GM12878 (cell line): ENCODE measurements at regions not wholly inside any gene's neighbourhood (a gene's known extent, or its start where the extent isn't known, plus 50 kb on each side); places are given as distances from the start of the nearest gene placed in this dataset.

ENCODE experiments used
- ATAC-seq: fragments of 200-7000 bp; cut with Tn5 transposase; 3 replicates; pipeline ENCODE4 v1.9.1; 2020; ENCODE audit warnings: mild to moderate bottlenecking, moderate library complexity
- BruUV-seq: library from RNA; stranded (reverse); fragments of 400-500 nt; replicated peaks from 2 replicates; lab custom pipeline; 2021; lab: Mats Ljungman, UMichigan
- CTCF ChIA-PET: fragments of 300-600 bp; sonication (Branson Sonifier 250); formaldehyde crosslinking; extraction: SDS; loops from one replicate; lab custom pipeline; 2021; ENCODE audit warnings: inconsistent platforms; lab: Yijun Ruan, JAX
- POLR2A ChIA-PET: fragments of 350-600 bp; formaldehyde crosslinking; extraction: SDS; loops from one replicate; lab custom pipeline; 2021; ENCODE audit warnings: inconsistent platforms; lab: Charles Lee
- RAD21 ChIA-PET: fragments of 300-600 bp; sonication (Branson Sonifier 250); formaldehyde crosslinking; loops from one replicate; lab custom pipeline; 2023; ENCODE audit warnings: antibody characterized with exemption; ENCODE audit not compliant: unreplicated experiment; lab: Charles Lee
- SMC1A ChIA-PET: fragments of 300-600 bp; sonication (Branson Sonifier 250); formaldehyde crosslinking; loops from one replicate; lab custom pipeline; 2023; ENCODE audit not compliant: unreplicated experiment, uncharacterized antibody; lab: Charles Lee
- DNase-seq: peaks from one replicate; pipeline ENCODE4 v3.0.0-alpha.2; 2011; ENCODE audit warnings: low read depth, low spot score
- FAIRE-seq: peaks from 3 replicates; lab custom pipeline; 2011; peaks lifted over from hg19 to GRCh38; lab: Jason Lieb, UNC
- H2AFZ ChIP-seq: 2 replicates; pipeline ENCODE4 v1.6.0; 2011; ENCODE audit warnings: low read depth, low read length, control low read depth; ENCODE audit not compliant: control insufficient read depth
- H3K27ac ChIP-seq: 2 replicates; pipeline ENCODE4 v1.5.1; 2011; ENCODE audit warnings: control low read depth; ENCODE audit not compliant: control insufficient read depth, insufficient read depth
- H3K27me3 ChIP-seq, 2 experiments: replicated peaks in 1 of 2; 2 replicates each; pipeline versions ENCODE4 v1.6.0 to v1.6.1; 2011; ENCODE audit warnings: low read length in 1 of 2; ENCODE audit not compliant: control insufficient read depth in 2 of 2, insufficient read depth in 2 of 2
- H3K36me3 ChIP-seq, 2 experiments: 2 replicates each; pipeline ENCODE4 v1.5.1; 2011; ENCODE audit warnings: low read length in 1 of 2; ENCODE audit not compliant: control insufficient read depth in 2 of 2, insufficient read depth in 2 of 2
- H3K4me1 ChIP-seq: 2 replicates; pipeline ENCODE4 v1.6.1; 2011; ENCODE audit warnings: mild to moderate bottlenecking, low read length, moderate library complexity, mixed read lengths; ENCODE audit not compliant: control insufficient read depth, insufficient read depth
- H3K4me2 ChIP-seq: 2 replicates; pipeline ENCODE4 v1.6.0; 2011; ENCODE audit warnings: control low read depth; ENCODE audit not compliant: control insufficient read depth, insufficient read depth
- H3K4me3 ChIP-seq: fragments of 200-600 bp; sonication (generic); 2 replicates; pipeline ENCODE4 v1.5.1; 2016
- H3K79me2 ChIP-seq: 2 replicates; pipeline ENCODE4 v1.6.0; 2011; ENCODE audit warnings: low read length; ENCODE audit not compliant: control insufficient read depth, insufficient read depth
- H3K9ac ChIP-seq: 2 replicates; pipeline ENCODE4 v1.8.0; 2011; ENCODE audit warnings: low read length, control low read depth, mixed read lengths; ENCODE audit not compliant: control insufficient read depth, insufficient read depth
- H3K9me3 ChIP-seq: replicated peaks from 3 replicates; pipeline ENCODE4 v1.5.1; 2011; ENCODE audit warnings: mild to moderate bottlenecking, low read length; ENCODE audit not compliant: control insufficient read depth, insufficient read depth
- H4K20me1 ChIP-seq: 2 replicates; pipeline ENCODE4 v1.6.0; 2011; ENCODE audit not compliant: control insufficient read depth, insufficient read depth
- ASH2L ChIP-seq: fragments of 300-600, 200-600 bp; sonication (generic); IDR thresholded peaks from 2 replicates; pipeline ENCODE4 v1.6.1; 2017; ENCODE audit warnings: low read depth, mild to moderate bottlenecking, borderline replicate concordance
- GATAD2B ChIP-seq: fragments of 450-650 bp; conservative IDR thresholded peaks from 2 replicates; pipeline ENCODE4 v1.6.1; 2017; ENCODE audit warnings: low read depth, mild to moderate bottlenecking, moderate library complexity
- JUNB ChIP-seq: IDR thresholded peaks from 2 replicates; pipeline ENCODE4 v1.6.1; 2016; ENCODE audit warnings: antibody characterized with exemption, mild to moderate bottlenecking
- LARP7 ChIP-seq: fragments of 450-650 bp; IDR thresholded peaks from 2 replicates; pipeline ENCODE4 v1.6.1; 2017; ENCODE audit warnings: mild to moderate bottlenecking
- PAX8 ChIP-seq: fragments of 450-650 bp; IDR thresholded peaks from 2 replicates; pipeline ENCODE4 v1.6.1; 2017; ENCODE audit warnings: mild to moderate bottlenecking, moderate library complexity
- SIX5 ChIP-seq: IDR thresholded peaks from 2 replicates; pipeline ENCODE4 v1.6.1; 2011; ENCODE audit warnings: mild to moderate bottlenecking, low read depth, low read length, moderate library complexity; ENCODE audit not compliant: severe bottlenecking
- TCF3 ChIP-seq: IDR thresholded peaks from 2 replicates; pipeline ENCODE4 v1.6.1; 2012; ENCODE audit warnings: low read depth, mild to moderate bottlenecking, low read length, borderline replicate concordance; ENCODE audit not compliant: insufficient read depth
- WGBS: methylation state at CpG from one replicate; pipeline ENCODE4 v1.1.6; 2016; ENCODE audit warnings: low lambda C conversion rate; ENCODE audit not compliant: insufficient replicate concordance, insufficient coverage; ENCODE audit errors: missing lambda C conversion rate; 5-methylcytosine and 5-hydroxymethylcytosine counted together
- in situ Hi-C: fragments of 300-500 bp; cut with MboI; formaldehyde crosslinking; loops from 9 replicates; pipeline ENCODE4 v1.14.3; 2018; ENCODE audit warnings: mixed read lengths
- intact Hi-C: fragments of 100-400 bp; cut with micrococcal nuclease; formaldehyde crosslinking; loops from one replicate; pipeline ENCODE4 v1.14.2; 2022; ENCODE audit not compliant: unreplicated experiment
- TF ChIP-seq, protein P1 (sequence below): fragments of 450-650 bp; formaldehyde crosslinking; IDR thresholded peaks from 2 replicates; pipeline ENCODE4 v1.4.0; 2022; ENCODE audit warnings: mild to moderate bottlenecking, moderate library complexity
- TF ChIP-seq, protein P2 (sequence below): fragments of 150-350 bp; IDR thresholded peaks from 2 replicates; pipeline ENCODE4 v1.6.1; 2016; ENCODE audit warnings: low read depth, low read length
- TF ChIP-seq, protein P3 (sequence below): fragments of 450-650 bp; conservative IDR thresholded peaks from 2 replicates; pipeline ENCODE4 v1.6.1; 2017; ENCODE audit warnings: mild to moderate bottlenecking, moderate library complexity
- TF ChIP-seq, protein P4 (sequence below): fragments of 450-650 bp; IDR thresholded peaks from 2 replicates; pipeline ENCODE4 v1.6.1; 2016; ENCODE audit warnings: mild to moderate bottlenecking

DNA sequence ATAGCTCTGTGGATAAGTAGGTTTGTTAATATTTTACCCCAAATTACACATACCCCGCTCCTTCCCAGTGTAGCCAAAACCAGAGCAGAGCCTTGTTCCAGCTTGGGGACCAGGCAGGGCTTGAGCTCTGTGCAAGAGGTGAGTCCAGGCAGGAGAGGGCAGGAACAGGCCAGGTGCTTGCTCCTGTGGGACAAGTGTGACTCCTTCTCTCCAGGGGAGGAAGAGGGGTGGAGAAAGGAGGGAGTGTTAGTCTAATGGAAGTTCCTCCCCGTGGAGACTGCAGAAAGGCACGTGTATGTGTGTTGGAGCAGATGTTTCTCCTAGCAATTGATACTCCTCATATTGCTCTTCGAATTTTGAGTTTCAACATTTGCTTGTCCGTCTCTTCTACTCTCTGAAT, 201.0 kb downstream of the FGF9 start (continued):
- TF ChIP-seq, protein P1, sequence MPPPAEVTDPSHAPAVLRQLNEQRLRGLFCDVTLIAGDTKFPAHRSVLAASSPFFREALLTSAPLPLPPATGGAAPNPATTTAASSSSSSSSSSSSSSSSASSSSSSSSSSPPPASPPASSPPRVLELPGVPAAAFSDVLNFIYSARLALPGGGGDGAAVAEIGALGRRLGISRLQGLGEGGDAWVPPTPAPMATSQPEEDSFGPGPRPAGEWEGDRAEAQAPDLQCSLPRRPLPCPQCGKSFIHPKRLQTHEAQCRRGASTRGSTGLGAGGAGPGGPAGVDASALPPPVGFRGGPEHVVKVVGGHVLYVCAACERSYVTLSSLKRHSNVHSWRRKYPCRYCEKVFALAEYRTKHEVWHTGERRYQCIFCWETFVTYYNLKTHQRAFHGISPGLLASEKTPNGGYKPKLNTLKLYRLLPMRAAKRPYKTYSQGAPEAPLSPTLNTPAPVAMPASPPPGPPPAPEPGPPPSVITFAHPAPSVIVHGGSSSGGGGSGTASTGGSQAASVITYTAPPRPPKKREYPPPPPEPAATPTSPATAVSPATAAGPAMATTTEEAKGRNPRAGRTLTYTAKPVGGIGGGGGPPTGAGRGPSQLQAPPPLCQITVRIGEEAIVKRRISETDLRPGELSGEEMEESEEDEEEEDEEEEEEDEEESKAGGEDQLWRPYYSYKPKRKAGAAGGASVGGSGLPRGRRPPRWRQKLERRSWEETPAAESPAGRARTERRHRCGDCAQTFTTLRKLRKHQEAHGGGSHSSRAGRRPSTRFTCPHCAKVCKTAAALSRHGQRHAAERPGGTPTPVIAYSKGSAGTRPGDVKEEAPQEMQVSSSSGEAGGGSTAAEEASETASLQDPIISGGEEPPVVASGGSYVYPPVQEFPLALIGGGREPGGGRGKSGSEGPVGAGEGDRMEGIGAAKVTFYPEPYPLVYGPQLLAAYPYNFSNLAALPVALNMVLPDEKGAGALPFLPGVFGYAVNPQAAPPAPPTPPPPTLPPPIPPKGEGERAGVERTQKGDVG (CRISPR knock-in tag) = no peak
- TF ChIP-seq GATAD2B (no peak), JUNB (no peak)

DNA sequence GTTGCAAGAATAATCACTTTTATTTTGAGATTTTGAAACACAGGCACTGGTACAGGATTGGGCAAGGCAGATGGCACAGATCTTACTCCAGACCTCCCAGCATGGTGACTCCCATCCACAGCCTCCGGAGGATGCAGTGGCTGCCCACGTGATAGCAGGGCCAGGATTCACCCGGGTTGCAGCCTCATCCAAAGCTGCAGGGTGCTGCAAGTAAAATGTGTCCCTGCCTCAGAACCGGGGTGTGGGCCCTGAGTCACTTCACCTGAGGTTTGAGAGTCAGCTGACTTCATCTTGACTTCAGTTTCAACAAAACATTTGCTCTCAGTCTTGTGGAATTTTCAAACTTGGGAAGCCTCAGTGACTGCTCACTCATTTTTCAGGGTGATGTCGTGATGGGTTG, 201.9 kb downstream of the FGF9 start:
- H3K9ac ChIP-seq = no peak overlapping the region
- H3K36me3 ChIP-seq = no peaks in the 10 kb centered on the region
- RAD21 ChIA-PET = no interaction called here
- ATAC-seq = no peak
- SMC1A ChIA-PET = interaction anchor here (0.7 kb wide), 1 partner anchor 66 kb away, joined by 3 read pairs; no protein-coding TSS in a partner anchor
- no peaks in the 10 kb centered on the region for H3K79me2 ChIP-seq
- DNase-seq = no peak
- FAIRE-seq = no peak
- H2AFZ ChIP-seq = no peak overlapping the region
- CTCF ChIA-PET = no interaction called here
- no peaks in the 10 kb centered on the region for H3K9me3 ChIP-seq
- TF ChIP-seq, protein P2, sequence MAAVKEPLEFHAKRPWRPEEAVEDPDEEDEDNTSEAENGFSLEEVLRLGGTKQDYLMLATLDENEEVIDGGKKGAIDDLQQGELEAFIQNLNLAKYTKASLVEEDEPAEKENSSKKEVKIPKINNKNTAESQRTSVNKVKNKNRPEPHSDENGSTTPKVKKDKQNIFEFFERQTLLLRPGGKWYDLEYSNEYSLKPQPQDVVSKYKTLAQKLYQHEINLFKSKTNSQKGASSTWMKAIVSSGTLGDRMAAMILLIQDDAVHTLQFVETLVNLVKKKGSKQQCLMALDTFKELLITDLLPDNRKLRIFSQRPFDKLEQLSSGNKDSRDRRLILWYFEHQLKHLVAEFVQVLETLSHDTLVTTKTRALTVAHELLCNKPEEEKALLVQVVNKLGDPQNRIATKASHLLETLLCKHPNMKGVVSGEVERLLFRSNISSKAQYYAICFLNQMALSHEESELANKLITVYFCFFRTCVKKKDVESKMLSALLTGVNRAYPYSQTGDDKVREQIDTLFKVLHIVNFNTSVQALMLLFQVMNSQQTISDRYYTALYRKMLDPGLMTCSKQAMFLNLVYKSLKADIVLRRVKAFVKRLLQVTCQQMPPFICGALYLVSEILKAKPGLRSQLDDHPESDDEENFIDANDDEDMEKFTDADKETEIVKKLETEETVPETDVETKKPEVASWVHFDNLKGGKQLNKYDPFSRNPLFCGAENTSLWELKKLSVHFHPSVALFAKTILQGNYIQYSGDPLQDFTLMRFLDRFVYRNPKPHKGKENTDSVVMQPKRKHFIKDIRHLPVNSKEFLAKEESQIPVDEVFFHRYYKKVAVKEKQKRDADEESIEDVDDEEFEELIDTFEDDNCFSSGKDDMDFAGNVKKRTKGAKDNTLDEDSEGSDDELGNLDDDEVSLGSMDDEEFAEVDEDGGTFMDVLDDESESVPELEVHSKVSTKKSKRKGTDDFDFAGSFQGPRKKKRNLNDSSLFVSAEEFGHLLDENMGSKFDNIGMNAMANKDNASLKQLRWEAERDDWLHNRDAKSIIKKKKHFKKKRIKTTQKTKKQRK = no peak
- TF ChIP-seq ASH2L (no peak), SIX5 (no peak), TCF3 (no peak), LARP7 (no peak), PAX8 (no peak)
- TF ChIP-seq, protein P3, sequence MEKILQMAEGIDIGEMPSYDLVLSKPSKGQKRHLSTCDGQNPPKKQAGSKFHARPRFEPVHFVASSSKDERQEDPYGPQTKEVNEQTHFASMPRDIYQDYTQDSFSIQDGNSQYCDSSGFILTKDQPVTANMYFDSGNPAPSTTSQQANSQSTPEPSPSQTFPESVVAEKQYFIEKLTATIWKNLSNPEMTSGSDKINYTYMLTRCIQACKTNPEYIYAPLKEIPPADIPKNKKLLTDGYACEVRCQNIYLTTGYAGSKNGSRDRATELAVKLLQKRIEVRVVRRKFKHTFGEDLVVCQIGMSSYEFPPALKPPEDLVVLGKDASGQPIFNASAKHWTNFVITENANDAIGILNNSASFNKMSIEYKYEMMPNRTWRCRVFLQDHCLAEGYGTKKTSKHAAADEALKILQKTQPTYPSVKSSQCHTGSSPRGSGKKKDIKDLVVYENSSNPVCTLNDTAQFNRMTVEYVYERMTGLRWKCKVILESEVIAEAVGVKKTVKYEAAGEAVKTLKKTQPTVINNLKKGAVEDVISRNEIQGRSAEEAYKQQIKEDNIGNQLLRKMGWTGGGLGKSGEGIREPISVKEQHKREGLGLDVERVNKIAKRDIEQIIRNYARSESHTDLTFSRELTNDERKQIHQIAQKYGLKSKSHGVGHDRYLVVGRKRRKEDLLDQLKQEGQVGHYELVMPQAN = no peak
- TF ChIP-seq, protein P4, sequence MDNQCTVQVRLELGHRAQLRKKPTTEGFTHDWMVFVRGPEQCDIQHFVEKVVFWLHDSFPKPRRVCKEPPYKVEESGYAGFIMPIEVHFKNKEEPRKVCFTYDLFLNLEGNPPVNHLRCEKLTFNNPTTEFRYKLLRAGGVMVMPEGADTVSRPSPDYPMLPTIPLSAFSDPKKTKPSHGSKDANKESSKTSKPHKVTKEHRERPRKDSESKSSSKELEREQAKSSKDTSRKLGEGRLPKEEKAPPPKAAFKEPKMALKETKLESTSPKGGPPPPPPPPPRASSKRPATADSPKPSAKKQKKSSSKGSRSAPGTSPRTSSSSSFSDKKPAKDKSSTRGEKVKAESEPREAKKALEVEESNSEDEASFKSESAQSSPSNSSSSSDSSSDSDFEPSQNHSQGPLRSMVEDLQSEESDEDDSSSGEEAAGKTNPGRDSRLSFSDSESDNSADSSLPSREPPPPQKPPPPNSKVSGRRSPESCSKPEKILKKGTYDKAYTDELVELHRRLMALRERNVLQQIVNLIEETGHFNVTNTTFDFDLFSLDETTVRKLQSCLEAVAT = no peak
- no TSS peak for BruUV-seq
- in situ Hi-C loops (no loop called here), intact Hi-C loops (no loop called here)
- POLR2A ChIA-PET = no interaction called here
- H3K4me3 ChIP-seq = no peak overlapping the region
- H4K20me1 ChIP-seq = no peaks in the 10 kb centered on the region
- H3K4me1 ChIP-seq = no peaks in the 10 kb centered on the region
- H3K4me2 ChIP-seq = no peak overlapping the region
- H3K27ac ChIP-seq = no peak overlapping the region
- H3K27me3 ChIP-seq = no peaks in the 10 kb centered on the region
- 20% methylated on average over 5 of the region's 5 CpGs for WGBS
